ENCODE measurements at regions not wholly inside any gene's neighbourhood (a gene's known extent, or its start where the extent isn't known, plus 50 kb on each side); places are given as distances from the start of the nearest gene placed in this dataset.

DNA sequence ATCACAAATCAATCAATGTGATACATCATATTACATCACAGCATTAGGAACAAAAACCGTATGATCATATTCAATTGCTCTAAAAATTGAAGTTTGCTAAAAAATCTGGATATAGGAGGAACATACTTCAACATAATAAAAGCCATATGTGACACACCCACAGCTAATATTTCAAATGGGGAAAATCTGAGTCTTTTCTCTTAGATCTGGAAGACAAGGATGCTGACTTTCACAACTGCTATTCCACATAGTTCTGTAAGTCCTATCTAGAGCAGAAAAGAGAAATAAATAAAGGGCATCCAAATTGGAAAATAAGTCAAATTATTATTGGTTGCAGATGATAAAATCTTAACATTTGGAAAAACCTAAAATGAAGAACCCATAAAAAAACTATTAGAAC, 256.8 kb upstream of the SGO1 start:
- Histone ChIP-seq H3K79me1 (ENCODE audit: low read depth in 1 of 2, low read length in 2 of 2) (no peaks in the 10 kb centered on the region), H3K4me2 (ENCODE audit: low read depth, low read length) (no peak overlapping the region), H3K4ac (ENCODE audit: low read depth, low read length) (no peak overlapping the region), H4K8ac (ENCODE audit: low read depth in 2 of 2, low read length in 2 of 2) (no peak overlapping the region), H2BK5ac (ENCODE audit: low read depth, low read length, poor library complexity, severe bottlenecking) (no peak overlapping the region), H2AFZ (replicated peaks; ENCODE audit: low read length, poor library complexity) (no peak overlapping the region), H3K9me1 (ENCODE audit: insufficient read depth, low read length) (no peaks in the 10 kb centered on the region), H4K91ac (ENCODE audit: insufficient read depth, low read depth, low read length) (no peak overlapping the region), H4K5ac (ENCODE audit: low read depth, low read length) (no peak overlapping the region), H3K56ac (ENCODE audit: extremely low read depth, insufficient read depth, low read length) (no peak overlapping the region), H3K14ac (replicated peaks; ENCODE audit: low read depth, low read length) (no peak overlapping the region), H3K4me1 (ENCODE audit: control insufficient read depth, insufficient read depth, low read length) (no peaks in the 10 kb centered on the region), H4K20me1 (ENCODE audit: insufficient read depth, low read length) (no peaks in the 10 kb centered on the region), H3K9ac (ENCODE audit: low read depth, low read length) (no peak overlapping the region), H2BK120ac (ENCODE audit: low read depth, low read length) (no peak overlapping the region), H3K18ac (ENCODE audit: low read depth, low read length) (no peak overlapping the region), H2BK20ac (ENCODE audit: low read depth, low read length) (no peak overlapping the region), H3K9me3 (ENCODE audit: control insufficient read depth, insufficient read depth, low read length) (peaks cover 5% of the 10 kb centered on the region; the same call in 1 of the 2 replicates), H3K23ac (ENCODE audit: low read depth, low read length) (no peak overlapping the region), H3K27ac (ENCODE audit: insufficient read depth, low read length) (no peak overlapping the region), H2BK15ac (ENCODE audit: low read depth, low read length) (no peak overlapping the region), H3K4me3 (ENCODE audit: insufficient read depth, low read depth, low read length) (no peak overlapping the region), H2AK9ac (replicated peaks; ENCODE audit: low read depth, low read length, poor library complexity) (no peak overlapping the region), H2AK5ac (ENCODE audit: low read depth, low read length) (no peak overlapping the region), H3K36me3 (ENCODE audit: control insufficient read depth, insufficient read depth, low read length) (no peaks in the 10 kb centered on the region), H3K27me3 (ENCODE audit: control insufficient read depth, insufficient read depth, low read length) (no peaks in the 10 kb centered on the region)
- DNase-seq: no peak
- no TSS peak for BruUV-seq (replicated peaks)
- in situ Hi-C loops (cut with MboI; ENCODE audit: low sequenced_read_pairs) (no loop called here), dilution Hi-C loops (cut with HindIII; ENCODE audit: low sequenced_read_pairs, unreplicated experiment) (no loop called here), intact Hi-C loops (cut with micrococcal nuclease) (no loop called here)
- ChIA-PET CTCF (no interaction called here), POLR2A (ENCODE audit: unreplicated experiment) (no interaction called here)
- TF ChIP-seq MXI1 (IDR thresholded peaks at IDR 0.05; ENCODE audit: borderline replicate concordance, low read depth, low read length): no peak
- TF ChIP-seq, protein P1, sequence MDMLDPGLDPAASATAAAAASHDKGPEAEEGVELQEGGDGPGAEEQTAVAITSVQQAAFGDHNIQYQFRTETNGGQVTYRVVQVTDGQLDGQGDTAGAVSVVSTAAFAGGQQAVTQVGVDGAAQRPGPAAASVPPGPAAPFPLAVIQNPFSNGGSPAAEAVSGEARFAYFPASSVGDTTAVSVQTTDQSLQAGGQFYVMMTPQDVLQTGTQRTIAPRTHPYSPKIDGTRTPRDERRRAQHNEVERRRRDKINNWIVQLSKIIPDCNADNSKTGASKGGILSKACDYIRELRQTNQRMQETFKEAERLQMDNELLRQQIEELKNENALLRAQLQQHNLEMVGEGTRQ (IDR thresholded peaks at IDR 0.05; ENCODE audit: low read depth, low read length): no peak
- TF ChIP-seq SMC3 (IDR thresholded peaks at IDR 0.05; ENCODE audit: low read depth, low read length): no peak
- TF ChIP-seq NFE2L2 (IDR thresholded peaks at IDR 0.05; ENCODE audit: low read depth, low read length): no peak
- TF ChIP-seq, protein P2, sequence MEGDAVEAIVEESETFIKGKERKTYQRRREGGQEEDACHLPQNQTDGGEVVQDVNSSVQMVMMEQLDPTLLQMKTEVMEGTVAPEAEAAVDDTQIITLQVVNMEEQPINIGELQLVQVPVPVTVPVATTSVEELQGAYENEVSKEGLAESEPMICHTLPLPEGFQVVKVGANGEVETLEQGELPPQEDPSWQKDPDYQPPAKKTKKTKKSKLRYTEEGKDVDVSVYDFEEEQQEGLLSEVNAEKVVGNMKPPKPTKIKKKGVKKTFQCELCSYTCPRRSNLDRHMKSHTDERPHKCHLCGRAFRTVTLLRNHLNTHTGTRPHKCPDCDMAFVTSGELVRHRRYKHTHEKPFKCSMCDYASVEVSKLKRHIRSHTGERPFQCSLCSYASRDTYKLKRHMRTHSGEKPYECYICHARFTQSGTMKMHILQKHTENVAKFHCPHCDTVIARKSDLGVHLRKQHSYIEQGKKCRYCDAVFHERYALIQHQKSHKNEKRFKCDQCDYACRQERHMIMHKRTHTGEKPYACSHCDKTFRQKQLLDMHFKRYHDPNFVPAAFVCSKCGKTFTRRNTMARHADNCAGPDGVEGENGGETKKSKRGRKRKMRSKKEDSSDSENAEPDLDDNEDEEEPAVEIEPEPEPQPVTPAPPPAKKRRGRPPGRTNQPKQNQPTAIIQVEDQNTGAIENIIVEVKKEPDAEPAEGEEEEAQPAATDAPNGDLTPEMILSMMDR (conservative IDR thresholded peaks at IDR 0.05; ENCODE audit: low read depth, low read length): no peak
- no peak for TF ChIP-seq RCOR1 (IDR thresholded peaks at IDR 0.05; ENCODE audit: insufficient replicate concordance, low read length)
- TF ChIP-seq CEBPB (IDR thresholded peaks at IDR 0.05; ENCODE audit: low read depth, low read length): no peak
- TF ChIP-seq MAFK (IDR thresholded peaks at IDR 0.05; ENCODE audit: low read depth, low read length): no peak
- TF ChIP-seq CHD1 (IDR thresholded peaks at IDR 0.05; ENCODE audit: low read depth, low read length): no peak
- TF ChIP-seq RFX5 (IDR thresholded peaks at IDR 0.05; ENCODE audit: low read depth, low read length): no peak
- no peak for TF ChIP-seq FOS (IDR thresholded peaks at IDR 0.05; ENCODE audit: low read depth, low read length)
- TF ChIP-seq MAZ (IDR thresholded peaks at IDR 0.05; ENCODE audit: borderline replicate concordance, low read depth, low read length): no peak
- TF ChIP-seq RAD21 (IDR thresholded peaks at IDR 0.05; ENCODE audit: low read length): no peak
- TF ChIP-seq ELK1 (IDR thresholded peaks at IDR 0.05; ENCODE audit: borderline replicate concordance, low read depth, low read length): no peak
- TF ChIP-seq POLR2A (IDR thresholded peaks at IDR 0.05; ENCODE audit: low read depth, low read length): no peak
- TF ChIP-seq BHLHE40 (IDR thresholded peaks at IDR 0.05; ENCODE audit: low read depth, low read length): no peak
- no CpG with 5 or more reads among the region's 1 CpG for WGBS, 2 experiments (ENCODE audit: extremely low coverage in 2 of 2, insufficient read length in 1 of 2)
- ATAC-seq (ENCODE audit: low read depth): no peak
